ENCODE measurements at regions not wholly inside any gene's neighbourhood (a gene's known extent, or its start where the extent isn't known, plus 50 kb on each side); places are given as distances from the start of the nearest gene placed in this dataset.

- no peaks in the 10 kb centered on the region for H3K4me1 ChIP-seq (ENCODE audit: control insufficient read depth, extremely low read depth, insufficient read depth, low read length)
- no peak overlapping the region for H2AFZ ChIP-seq (ENCODE audit: low read depth, low read length)
- H3K27me3 ChIP-seq (ENCODE audit: control insufficient read depth in 2 of 2, insufficient read depth in 2 of 2, low read length in 2 of 2): no peaks in the 10 kb centered on the region
- no peaks in the 10 kb centered on the region for H3K36me3 ChIP-seq (ENCODE audit: control insufficient read depth in 2 of 2, extremely low read depth in 1 of 2, insufficient read depth in 2 of 2, low read length in 2 of 2)
- no peak overlapping the region for H3K4me2 ChIP-seq (ENCODE audit: insufficient read depth, low read length)
- no peaks in the 10 kb centered on the region for H3K9me3 ChIP-seq (replicated peaks; ENCODE audit: control insufficient read depth, insufficient read depth, low read length)
- dilution Hi-C loops (cut with MboI; ENCODE audit: extremely low pct_ligation_motif_present, low sequenced_read_pairs): no loop called here
- H3K9ac ChIP-seq (replicated peaks; ENCODE audit: extremely low read depth, insufficient read depth, low read length): no peak overlapping the region
- H4K20me1 ChIP-seq (replicated peaks; ENCODE audit: control insufficient read depth, extremely low read depth, insufficient read depth, low read length): no peaks in the 10 kb centered on the region
- intact Hi-C loops (cut with micrococcal nuclease): no loop called here
- TF ChIP-seq CTCF (IDR thresholded peaks at IDR 0.05; ENCODE audit: extremely low read depth in 1 of 2, insufficient read depth in 1 of 2, low read depth in 1 of 2, low read length in 2 of 2) (no peak), EZH2 (IDR thresholded peaks at IDR 0.05; ENCODE audit: borderline replicate concordance, low read depth, low read length, severe bottlenecking) (no peak), GATA2 (IDR thresholded peaks at IDR 0.05; ENCODE audit: insufficient read depth, insufficient read length, low read depth, low read length) (no peak), POLR2A (IDR thresholded peaks at IDR 0.05; ENCODE audit: low read depth, low read length) (no peak), MYC (IDR thresholded peaks at IDR 0.05; ENCODE audit: low read depth, low read length) (no peak), MAX (IDR thresholded peaks at IDR 0.05; ENCODE audit: insufficient read depth, insufficient read length) (no peak), JUN (IDR thresholded peaks at IDR 0.05; ENCODE audit: borderline replicate concordance, insufficient read depth, insufficient read length, low read depth) (no peak), FOS (IDR thresholded peaks at IDR 0.05; ENCODE audit: borderline replicate concordance, insufficient read depth, low read length) (no peak), POLR2AphosphoS5 (IDR thresholded peaks at IDR 0.05; ENCODE audit: insufficient read depth, low read depth, low read length) (no peak)
- no peak overlapping the region for H3K27ac ChIP-seq (ENCODE audit: insufficient read depth, low read depth, low read length)
- BruUV-seq (replicated peaks): no TSS peak
- H3K9me1 ChIP-seq (replicated peaks; ENCODE audit: control insufficient read depth, extremely low read depth, insufficient read depth, low read length): no peaks in the 10 kb centered on the region
- POLR2A ChIA-PET: no interaction called here
- FAIRE-seq: no peak
- no peak overlapping the region for H3K4me3 ChIP-seq (replicated peaks in 1 of 3; ENCODE audit: insufficient read depth in 1 of 3, low read depth in 1 of 3, low read length in 3 of 3)
- CTCF ChIA-PET: interaction anchor here (0.8 kb wide), 1 partner anchor 29 kb away, joined by 4 read pairs; no protein-coding TSS in a partner anchor
- no peaks in the 10 kb centered on the region for H3K79me2 ChIP-seq (ENCODE audit: control insufficient read depth, insufficient read depth, low read length)
- DNase-seq (ENCODE audit: low read depth, low spot score): no peak
Observed at GRCh38 chr11:113574586-113574985, 99.4 kb upstream of the DRD2 start.

All from endothelial cell of umbilical vein (primary cell).